Prostate gland (tissue), 2 donors: ENCODE measurements at regions not wholly inside any gene's neighbourhood (a gene's known extent, or its start where the extent isn't known, plus 50 kb on each side); places are given as distances from the start of the nearest gene placed in this dataset.

ENCODE experiments used
- POLR2AphosphoS5 ChIP-seq: sonication (generic); formaldehyde crosslinking; IDR thresholded peaks from one replicate; pipeline ENCODE4 v1.6.1; 2017; ENCODE audit warnings: antibody characterized with exemption
- TF ChIP-seq, protein P1 (sequence below), 4 experiments: fragments of 200-600 bp in 2 of 4; fragments of 450-650 bp in 2 of 4; sonication (generic) in 2 of 4; IDR thresholded peaks; 1 replicate in 3 of 4; 2 replicates in 1 of 4; pipeline ENCODE4 v1.5.1; 2016 to 2019; ENCODE audit warnings: antibody characterized with exemption in 4 of 4, mild to moderate bottlenecking in 2 of 4, moderate library complexity in 2 of 4

DNA sequence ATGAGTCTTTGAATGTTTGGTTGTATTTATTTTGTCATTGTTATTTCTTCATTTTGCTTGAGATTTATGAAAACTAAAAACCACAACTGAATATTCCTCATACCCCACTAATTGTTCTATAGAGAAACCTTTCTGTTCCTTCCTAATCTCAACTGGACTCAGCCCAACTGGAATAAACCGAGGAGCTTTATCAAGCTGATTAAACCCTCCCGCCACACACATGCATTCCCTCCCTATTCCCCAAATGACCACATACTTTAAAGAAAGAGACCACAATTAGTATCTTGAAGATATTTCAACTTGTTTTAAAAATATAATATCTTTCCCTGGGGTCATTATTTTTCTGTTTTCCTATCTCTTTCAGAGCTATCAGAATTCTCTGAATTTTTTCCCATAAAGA lies 107.5 kb downstream of the OSR1 start:
- TF ChIP-seq, protein P1, sequence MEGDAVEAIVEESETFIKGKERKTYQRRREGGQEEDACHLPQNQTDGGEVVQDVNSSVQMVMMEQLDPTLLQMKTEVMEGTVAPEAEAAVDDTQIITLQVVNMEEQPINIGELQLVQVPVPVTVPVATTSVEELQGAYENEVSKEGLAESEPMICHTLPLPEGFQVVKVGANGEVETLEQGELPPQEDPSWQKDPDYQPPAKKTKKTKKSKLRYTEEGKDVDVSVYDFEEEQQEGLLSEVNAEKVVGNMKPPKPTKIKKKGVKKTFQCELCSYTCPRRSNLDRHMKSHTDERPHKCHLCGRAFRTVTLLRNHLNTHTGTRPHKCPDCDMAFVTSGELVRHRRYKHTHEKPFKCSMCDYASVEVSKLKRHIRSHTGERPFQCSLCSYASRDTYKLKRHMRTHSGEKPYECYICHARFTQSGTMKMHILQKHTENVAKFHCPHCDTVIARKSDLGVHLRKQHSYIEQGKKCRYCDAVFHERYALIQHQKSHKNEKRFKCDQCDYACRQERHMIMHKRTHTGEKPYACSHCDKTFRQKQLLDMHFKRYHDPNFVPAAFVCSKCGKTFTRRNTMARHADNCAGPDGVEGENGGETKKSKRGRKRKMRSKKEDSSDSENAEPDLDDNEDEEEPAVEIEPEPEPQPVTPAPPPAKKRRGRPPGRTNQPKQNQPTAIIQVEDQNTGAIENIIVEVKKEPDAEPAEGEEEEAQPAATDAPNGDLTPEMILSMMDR (IDR thresholded peaks at IDR 0.05), result no peak
- no peak for TF ChIP-seq POLR2AphosphoS5
